ENCODE measurements at regions not wholly inside any gene's neighbourhood (a gene's known extent, or its start where the extent isn't known, plus 50 kb on each side); places are given as distances from the start of the nearest gene placed in this dataset.

- DNase-seq (ENCODE audit: low read depth in 2 of 2), result no peak
- no peak for TF ChIP-seq CTCF (IDR thresholded peaks at IDR 0.05; ENCODE audit: low read depth, low read length)
- no peak overlapping the region for H3K4me3 ChIP-seq (replicated peaks in 1 of 2; ENCODE audit: low read depth in 2 of 2, low read length in 2 of 2)
Observed at GRCh38 chr1:168825129-168825528, 96.1 kb upstream of the DPT start.

GRCh38 chr1:168825820-168826219, 96.8 kb upstream of the DPT start:
- no peak for TF ChIP-seq CTCF (IDR thresholded peaks at IDR 0.05; ENCODE audit: low read depth, low read length)
- no peak overlapping the region for H3K4me3 ChIP-seq (replicated peaks in 1 of 2; ENCODE audit: low read depth in 2 of 2, low read length in 2 of 2)
- DNase-seq (ENCODE audit: low read depth in 2 of 2), result no peak

- no peak for DNase-seq (ENCODE audit: low read depth in 2 of 2)
- no peak for TF ChIP-seq CTCF (IDR thresholded peaks at IDR 0.05; ENCODE audit: low read depth, low read length)
- H3K4me3 ChIP-seq (replicated peaks in 1 of 2; ENCODE audit: low read depth in 2 of 2, low read length in 2 of 2), result no peak overlapping the region
Observed at GRCh38 chr1:168826269-168826668, 97.3 kb upstream of the DPT start.

GRCh38 chr1:168827557-168827956, 98.6 kb upstream of the DPT start:
- no peak for TF ChIP-seq CTCF (IDR thresholded peaks at IDR 0.05; ENCODE audit: low read depth, low read length)
- no peak overlapping the region for H3K4me3 ChIP-seq (replicated peaks in 1 of 2; ENCODE audit: low read depth in 2 of 2, low read length in 2 of 2)
- DNase-seq (ENCODE audit: low read depth in 2 of 2), result no peak

- H3K4me3 ChIP-seq (replicated peaks in 1 of 2; ENCODE audit: low read depth in 2 of 2, low read length in 2 of 2), result no peak overlapping the region
- DNase-seq (ENCODE audit: low read depth in 2 of 2), result no peak
- no peak for TF ChIP-seq CTCF (IDR thresholded peaks at IDR 0.05; ENCODE audit: low read depth, low read length)
Observed at GRCh38 chr1:168829876-168830275, 100.9 kb upstream of the DPT start.

- TF ChIP-seq CTCF (IDR thresholded peaks at IDR 0.05; ENCODE audit: low read depth, low read length), result no peak
- DNase-seq (ENCODE audit: low read depth in 2 of 2), result no peak
- no peak overlapping the region for H3K4me3 ChIP-seq (replicated peaks in 1 of 2; ENCODE audit: low read depth in 2 of 2, low read length in 2 of 2)
Observed at GRCh38 chr1:168830562-168830961, 101.6 kb upstream of the DPT start.

- TF ChIP-seq CTCF (IDR thresholded peaks at IDR 0.05; ENCODE audit: low read depth, low read length), result no peak
- H3K4me3 ChIP-seq (replicated peaks in 1 of 2; ENCODE audit: low read depth in 2 of 2, low read length in 2 of 2), result no peak overlapping the region
- peak in 1 of 2 donors; percentile 1 for DNase-seq (ENCODE audit: low read depth in 2 of 2)
Observed at GRCh38 chr1:168832661-168833060, 103.7 kb upstream of the DPT start.

Data from cardiac fibroblast (primary cell).